B cell (primary cell): ENCODE measurements at regions not wholly inside any gene's neighbourhood (a gene's known extent, or its start where the extent isn't known, plus 50 kb on each side); places are given as distances from the start of the nearest gene placed in this dataset.

Experiments used
- CTCF ChIP-seq: fragments of 200-600 bp; IDR thresholded peaks from one replicate; pipeline ENCODE4 v1.8.0; 2022; ENCODE audit warnings: antibody characterized with exemption, mild to moderate bottlenecking
- EZH2 ChIP-seq: IDR thresholded peaks from 2 replicates; pipeline ENCODE4 v1.6.1; 2012; ENCODE audit warnings: borderline replicate concordance, low read depth, mild to moderate bottlenecking, moderate library complexity, low read length; ENCODE audit not compliant: insufficient read depth, poor library complexity, severe bottlenecking

- TF ChIP-seq CTCF = no peak
- no peak for TF ChIP-seq EZH2
Observed at GRCh38 chr3:134729649-134730048, 65.4 kb upstream of the EPHB1 start.
